Neural progenitor cell (in vitro differentiated cells): ENCODE measurements at regions not wholly inside any gene's neighbourhood (a gene's known extent, or its start where the extent isn't known, plus 50 kb on each side); places are given as distances from the start of the nearest gene placed in this dataset.

Experiments
- EZH2 ChIP-seq: fragments of 200-600 bp; sonication (generic); IDR thresholded peaks from 2 replicates; pipeline ENCODE4 v1.6.1; 2017; ENCODE audit warnings: antibody characterized with exemption, mild to moderate bottlenecking, moderate library complexity
- EZH2phosphoT487 ChIP-seq: fragments of 200-600 bp; sonication (generic); IDR thresholded peaks from 2 replicates; pipeline ENCODE4 v1.6.1; 2017; ENCODE audit warnings: antibody characterized with exemption
- TF ChIP-seq, protein P1 (sequence below): fragments of 200-600 bp; sonication (generic); IDR thresholded peaks from 2 replicates; pipeline ENCODE4 v1.5.1; 2017; ENCODE audit warnings: antibody characterized with exemption, mild to moderate bottlenecking

DNA sequence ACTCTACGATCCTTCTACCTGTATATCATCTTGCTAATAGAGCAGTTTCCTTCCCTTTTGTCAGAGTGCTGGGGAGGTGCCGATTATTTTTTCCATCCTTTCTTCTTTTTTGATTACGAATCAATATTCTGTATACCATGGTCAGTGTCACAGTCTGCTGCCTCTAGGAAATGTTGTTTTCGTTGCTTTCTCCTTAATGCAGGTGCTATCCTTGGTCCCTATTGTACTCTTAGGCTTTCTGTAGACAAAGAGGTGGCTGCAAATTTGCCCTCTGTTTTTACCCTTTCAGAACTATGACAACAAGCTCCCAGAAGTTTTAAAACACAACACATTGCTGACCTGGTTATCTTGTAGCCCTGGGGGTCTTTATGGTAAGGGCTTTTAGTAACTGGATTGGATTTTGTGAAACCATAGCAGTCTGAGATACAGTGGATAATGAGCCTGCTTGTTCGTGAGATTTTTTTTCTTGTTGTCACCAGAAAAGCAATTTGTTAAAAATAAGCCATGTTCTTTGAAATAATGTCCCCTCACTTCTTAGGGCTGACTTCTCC, 430.3 kb upstream of the TPM1 start:
- TF ChIP-seq, protein P1, sequence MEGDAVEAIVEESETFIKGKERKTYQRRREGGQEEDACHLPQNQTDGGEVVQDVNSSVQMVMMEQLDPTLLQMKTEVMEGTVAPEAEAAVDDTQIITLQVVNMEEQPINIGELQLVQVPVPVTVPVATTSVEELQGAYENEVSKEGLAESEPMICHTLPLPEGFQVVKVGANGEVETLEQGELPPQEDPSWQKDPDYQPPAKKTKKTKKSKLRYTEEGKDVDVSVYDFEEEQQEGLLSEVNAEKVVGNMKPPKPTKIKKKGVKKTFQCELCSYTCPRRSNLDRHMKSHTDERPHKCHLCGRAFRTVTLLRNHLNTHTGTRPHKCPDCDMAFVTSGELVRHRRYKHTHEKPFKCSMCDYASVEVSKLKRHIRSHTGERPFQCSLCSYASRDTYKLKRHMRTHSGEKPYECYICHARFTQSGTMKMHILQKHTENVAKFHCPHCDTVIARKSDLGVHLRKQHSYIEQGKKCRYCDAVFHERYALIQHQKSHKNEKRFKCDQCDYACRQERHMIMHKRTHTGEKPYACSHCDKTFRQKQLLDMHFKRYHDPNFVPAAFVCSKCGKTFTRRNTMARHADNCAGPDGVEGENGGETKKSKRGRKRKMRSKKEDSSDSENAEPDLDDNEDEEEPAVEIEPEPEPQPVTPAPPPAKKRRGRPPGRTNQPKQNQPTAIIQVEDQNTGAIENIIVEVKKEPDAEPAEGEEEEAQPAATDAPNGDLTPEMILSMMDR, result no peak
- TF ChIP-seq EZH2 (no peak), EZH2phosphoT487 (no peak)
